ELF-1 (cell line): ENCODE measurements at regions not wholly inside any gene's neighbourhood (a gene's known extent, or its start where the extent isn't known, plus 50 kb on each side); places are given as distances from the start of the nearest gene placed in this dataset.
"Not testable (repeated sequence)": the region's sequence is repeated elsewhere in the genome, so short reads cannot be mapped to it uniquely, and the experiment has no call there.

Source experiments
- DNase-seq: peaks from one replicate; pipeline ENCODE4 v3.0.0-alpha.2; 2016; ENCODE audit warnings: low read depth, low spot score

- DNase-seq: not testable (repeated sequence)
Measured at GRCh38 chr15:85264614-85265190, 115.7 kb upstream of the AKAP13 start.

- not testable (repeated sequence) for DNase-seq
Measured at GRCh38 chr15:85267158-85267857, 113.1 kb upstream of the AKAP13 start.

- DNase-seq: no peak
Measured at GRCh38 chr15:85274315-85275050, 105.9 kb upstream of the AKAP13 start.

GRCh38 chr15:85276508-85276907, 103.9 kb upstream of the AKAP13 start:
- DNase-seq: no peak

GRCh38 chr15:85276921-85277320, 103.5 kb upstream of the AKAP13 start:
- no peak for DNase-seq

GRCh38 chr15:85277847-85278370, 102.5 kb upstream of the AKAP13 start:
- DNase-seq: no peak

GRCh38 chr15:85280203-85280602, 100.2 kb upstream of the AKAP13 start:
- DNase-seq: no peak

GRCh38 chr15:85281293-85281882, 99.0 kb upstream of the AKAP13 start:
- no peak for DNase-seq

- DNase-seq: no peak
Measured at GRCh38 chr15:85282504-85283115, 97.8 kb upstream of the AKAP13 start.

GRCh38 chr15:85283815-85284214, 96.6 kb upstream of the AKAP13 start:
- peak; percentile 35 for DNase-seq

GRCh38 chr15:85284497-85284896, 95.9 kb upstream of the AKAP13 start:
- DNase-seq: no peak

GRCh38 chr15:85289677-85290365, 90.6 kb upstream of the AKAP13 start:
- DNase-seq: peak; percentile 21

- DNase-seq: not testable (repeated sequence)
Measured at GRCh38 chr15:85292583-85292982, 87.8 kb upstream of the AKAP13 start.

- peak; percentile 75 for DNase-seq
Measured at GRCh38 chr15:85296615-85297402, 83.6 kb upstream of the AKAP13 start.

- DNase-seq: no peak
Measured at GRCh38 chr15:85297537-85297936, 82.9 kb upstream of the AKAP13 start.

- no peak for DNase-seq
Measured at GRCh38 chr15:85298366-85298765, 82.0 kb upstream of the AKAP13 start.

- DNase-seq: no peak
Measured at GRCh38 chr15:85298941-85299340, 81.5 kb upstream of the AKAP13 start.

GRCh38 chr15:85302271-85302670, 78.1 kb upstream of the AKAP13 start:
- no peak for DNase-seq

- no peak for DNase-seq
Measured at GRCh38 chr15:85305050-85305449, 75.4 kb upstream of the AKAP13 start.

- no peak for DNase-seq
Measured at GRCh38 chr15:85306946-85307686, 73.3 kb upstream of the AKAP13 start.
